NCI-H2196 (cell line): ENCODE measurements at regions not wholly inside any gene's neighbourhood (a gene's known extent, or its start where the extent isn't known, plus 50 kb on each side); places are given as distances from the start of the nearest gene placed in this dataset.
"Not testable (repeated sequence)": the region's sequence is repeated elsewhere in the genome, so short reads cannot be mapped to it uniquely, and the experiment has no call there.

Experiments used
- DNase-seq: peaks from one replicate; lab custom pipeline; 2025; ENCODE audit not compliant: unreplicated experiment; lab: John Stamatoyannopoulos, UW

GRCh38 chr4:82194329-82194728 is 179.5 kb downstream of the HNRNPD start:
- DNase-seq, result no peak

GRCh38 chr4:82192017-82192673 is 181.6 kb downstream of the HNRNPD start:
- DNase-seq, result no peak

GRCh38 chr4:82181789-82182188 is 192.0 kb downstream of the HNRNPD start:
- no peak for DNase-seq

- DNase-seq, result no peak
Measured at GRCh38 chr4:82172186-82172585, 201.6 kb downstream of the HNRNPD start.

GRCh38 chr4:82171531-82172155 is 202.1 kb downstream of the HNRNPD start:
- DNase-seq, result no peak

- no peak for DNase-seq
Measured at GRCh38 chr4:82149750-82150149, 224.0 kb downstream of the HNRNPD start.

GRCh38 chr4:82145850-82146249 is 227.9 kb downstream of the HNRNPD start:
- no peak for DNase-seq

- DNase-seq, result no peak
Measured at GRCh38 chr4:82140422-82140821, 233.4 kb downstream of the HNRNPD start.

GRCh38 chr4:82139287-82139686 is 234.5 kb downstream of the HNRNPD start:
- no peak for DNase-seq

GRCh38 chr4:82138374-82138773 is 235.4 kb downstream of the HNRNPD start:
- no peak for DNase-seq

GRCh38 chr4:82136161-82136801 is 237.5 kb downstream of the HNRNPD start:
- DNase-seq, result no peak

GRCh38 chr4:82128355-82128754 is 245.4 kb downstream of the HNRNPD start:
- DNase-seq, result no peak

GRCh38 chr4:82126512-82127040 is 247.2 kb downstream of the HNRNPD start:
- no peak for DNase-seq

GRCh38 chr4:82125787-82126297 is 247.9 kb downstream of the HNRNPD start:
- DNase-seq, result no peak

- no peak for DNase-seq
Measured at GRCh38 chr4:82124932-82125786, 248.6 kb downstream of the HNRNPD start.

- DNase-seq, result no peak
Measured at GRCh38 chr4:82124365-82124764, 249.4 kb downstream of the HNRNPD start.

- no peak for DNase-seq
Measured at GRCh38 chr4:82123934-82124333, 249.9 kb downstream of the HNRNPD start.

- DNase-seq, result not testable (repeated sequence)
Measured at GRCh38 chr4:82115183-82115582, 258.6 kb downstream of the HNRNPD start.

GRCh38 chr4:82108506-82108905 is 265.3 kb downstream of the HNRNPD start:
- no peak for DNase-seq

GRCh38 chr4:82104578-82104977 is 269.2 kb downstream of the HNRNPD start:
- DNase-seq, result no peak
